ENCODE measurements at regions not wholly inside any gene's neighbourhood (a gene's known extent, or its start where the extent isn't known, plus 50 kb on each side); places are given as distances from the start of the nearest gene placed in this dataset.

- TF ChIP-seq POLR2A (IDR thresholded peaks at IDR 0.05; ENCODE audit: low read length) (no peak), GATA1 (IDR thresholded peaks at IDR 0.05; ENCODE audit: low read depth, low read length) (no peak)
These were observed 164.0 kb downstream of the DEPDC1B start for GRCh38 chr5:60535951-60536350.

Measured in erythroblast (primary cell).